NCI-H1436 treated with DMSO at 0.1 percent for 48 hours (cell line): ENCODE measurements at regions not wholly inside any gene's neighbourhood (a gene's known extent, or its start where the extent isn't known, plus 50 kb on each side); places are given as distances from the start of the nearest gene placed in this dataset.

ENCODE experiments used
- DNase-seq: peaks from one replicate; lab custom pipeline; 2025; lab: John Stamatoyannopoulos, UW

DNA sequence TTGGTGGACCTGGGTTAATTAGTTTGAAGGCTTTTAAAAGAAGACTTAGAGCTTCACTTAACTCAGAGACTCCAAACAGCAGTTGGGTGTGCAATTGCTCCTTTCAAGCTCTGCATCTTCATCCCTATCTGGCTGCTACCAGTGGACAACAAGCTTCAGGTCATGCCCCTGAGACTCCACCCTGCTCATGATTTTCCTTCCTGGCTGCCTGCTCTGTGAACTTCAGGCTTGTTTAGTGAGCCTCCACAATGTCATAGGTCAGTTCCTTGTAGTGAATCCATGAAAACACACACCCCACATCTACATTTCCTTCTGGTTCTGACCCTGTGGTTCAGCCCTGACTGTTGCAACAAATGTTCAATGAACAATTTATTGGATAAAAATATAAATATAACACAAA, 61.1 kb upstream of the MARCKS start:
- DNase-seq: no peak

DNA sequence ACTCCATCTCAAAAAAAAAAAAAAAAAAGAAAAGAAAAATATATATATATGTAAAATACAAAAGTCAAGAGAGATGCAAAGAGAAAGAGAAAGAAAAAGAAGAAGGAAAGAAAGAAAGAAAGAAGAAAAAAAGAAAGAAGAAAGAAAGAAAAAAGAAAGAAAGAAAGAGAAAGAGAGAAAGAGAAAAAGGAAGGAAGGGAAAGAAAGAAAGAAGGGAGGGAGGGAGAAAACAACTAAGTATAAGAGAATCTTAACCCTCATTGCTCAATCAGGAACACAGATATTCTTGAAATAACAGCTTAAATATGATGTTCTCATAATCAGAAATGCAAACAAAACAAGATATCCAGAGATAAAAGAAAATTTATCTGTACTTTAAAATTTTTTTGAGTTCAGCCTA, 54.4 kb upstream of the MARCKS start:
- DNase-seq: no peak

DNA sequence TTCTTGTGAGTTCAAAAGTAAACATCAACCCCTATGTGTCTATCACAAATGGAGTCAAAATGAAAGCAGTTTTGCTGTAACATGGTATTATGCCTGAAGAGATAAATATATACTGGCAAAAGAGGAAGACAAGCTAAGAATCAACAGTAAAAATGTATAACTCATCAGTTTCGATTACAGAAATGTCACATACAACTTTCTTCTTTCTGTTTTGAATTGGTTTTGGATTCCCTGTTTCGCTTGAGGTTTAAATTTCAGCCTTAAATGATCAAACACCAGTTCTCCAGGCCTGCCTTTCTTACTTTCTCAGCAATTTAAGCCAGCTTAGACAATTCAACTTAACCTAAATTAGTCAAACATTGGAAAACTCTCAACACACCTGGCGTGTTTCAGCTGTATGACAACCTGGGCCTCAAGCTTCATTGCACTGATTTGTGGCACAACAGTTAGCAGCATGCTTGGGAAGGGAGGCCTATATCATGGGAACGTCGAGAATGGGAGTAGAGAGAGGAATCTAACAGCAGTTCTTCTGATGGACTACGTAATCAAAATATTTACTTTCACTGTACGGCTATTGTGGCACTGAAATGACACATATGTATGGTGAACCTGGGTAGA, 51.9 kb upstream of the MARCKS start:
- DNase-seq: no peak

DNA sequence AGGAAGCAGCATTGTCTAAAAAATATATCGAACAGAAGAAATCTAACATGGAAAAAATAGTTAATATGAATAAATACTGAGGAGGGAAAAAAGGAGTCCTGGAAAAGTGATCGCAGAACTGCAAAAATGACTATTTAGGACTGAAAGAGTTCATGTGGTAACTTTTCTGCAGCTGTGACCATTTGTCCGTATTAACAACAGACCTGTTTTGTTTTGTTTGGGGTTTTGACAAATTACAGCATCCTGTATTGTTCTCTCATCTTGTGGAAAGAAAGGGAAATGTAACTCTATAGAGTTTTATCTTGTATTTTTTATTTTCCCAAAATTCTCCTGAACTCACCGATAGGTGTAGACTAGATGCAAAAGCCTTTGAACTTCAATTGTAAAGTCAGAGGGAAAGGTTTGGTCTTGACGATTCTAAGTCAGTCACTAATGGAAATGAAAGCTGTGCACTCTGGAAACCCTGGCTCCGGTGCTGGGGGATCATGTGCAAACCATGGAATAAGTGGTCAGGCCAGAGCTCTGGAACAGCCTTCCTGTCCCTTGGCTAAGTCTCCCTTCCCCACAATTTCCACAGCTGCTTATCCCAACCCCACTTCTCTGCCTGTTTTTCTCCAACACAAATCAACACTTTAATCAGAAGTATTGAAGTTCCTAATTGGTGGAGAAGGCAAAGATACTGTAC, 51.2 kb upstream of the MARCKS start:
- DNase-seq: no peak
